NCI-H510A treated with DMSO at 0.1 percent for 48 hours (cell line): ENCODE measurements at regions not wholly inside any gene's neighbourhood (a gene's known extent, or its start where the extent isn't known, plus 50 kb on each side); places are given as distances from the start of the nearest gene placed in this dataset.

Source experiments
- DNase-seq: peaks from one replicate; lab custom pipeline; 2025; lab: John Stamatoyannopoulos, UW

DNA sequence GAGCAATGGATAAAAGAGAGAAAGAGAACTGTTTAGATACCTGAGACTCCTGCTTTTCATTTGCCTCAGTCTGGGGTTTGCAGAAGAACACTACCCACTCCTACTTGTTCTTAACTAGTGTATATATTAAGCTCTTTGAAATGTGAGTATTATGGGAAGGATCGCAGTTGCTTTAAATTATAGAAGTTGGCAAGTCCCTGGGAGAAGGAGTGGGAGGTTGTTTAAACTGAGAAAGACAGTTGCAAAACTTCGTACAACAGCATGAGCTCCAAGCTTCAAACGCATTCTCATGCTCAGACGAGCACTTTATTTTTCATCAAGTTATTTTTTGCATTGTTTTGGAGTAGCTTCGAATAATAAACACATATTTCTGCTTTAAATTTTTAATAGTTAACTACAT lies 88.1 kb upstream of the C1QTNF7 start:
- no peak for DNase-seq

DNA sequence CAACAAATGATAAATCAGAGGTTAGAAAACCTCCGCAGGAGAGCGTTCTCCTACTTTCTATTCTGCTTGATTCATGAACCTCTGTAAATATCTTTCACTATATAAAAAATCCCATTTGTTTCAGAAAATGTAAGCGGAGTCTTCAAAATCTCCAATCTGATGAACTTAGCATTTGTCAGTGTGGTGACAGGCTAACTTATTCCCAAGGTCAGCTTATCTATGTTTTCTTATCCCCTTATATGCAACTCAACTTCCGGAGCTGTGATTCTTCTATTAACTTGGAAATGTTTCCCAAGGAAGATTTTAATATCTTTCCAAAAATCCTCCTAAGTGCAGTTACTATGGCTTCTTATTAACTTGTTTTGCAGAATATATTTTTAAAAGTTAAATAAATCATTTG lies 87.5 kb upstream of the C1QTNF7 start:
- no peak for DNase-seq

DNA sequence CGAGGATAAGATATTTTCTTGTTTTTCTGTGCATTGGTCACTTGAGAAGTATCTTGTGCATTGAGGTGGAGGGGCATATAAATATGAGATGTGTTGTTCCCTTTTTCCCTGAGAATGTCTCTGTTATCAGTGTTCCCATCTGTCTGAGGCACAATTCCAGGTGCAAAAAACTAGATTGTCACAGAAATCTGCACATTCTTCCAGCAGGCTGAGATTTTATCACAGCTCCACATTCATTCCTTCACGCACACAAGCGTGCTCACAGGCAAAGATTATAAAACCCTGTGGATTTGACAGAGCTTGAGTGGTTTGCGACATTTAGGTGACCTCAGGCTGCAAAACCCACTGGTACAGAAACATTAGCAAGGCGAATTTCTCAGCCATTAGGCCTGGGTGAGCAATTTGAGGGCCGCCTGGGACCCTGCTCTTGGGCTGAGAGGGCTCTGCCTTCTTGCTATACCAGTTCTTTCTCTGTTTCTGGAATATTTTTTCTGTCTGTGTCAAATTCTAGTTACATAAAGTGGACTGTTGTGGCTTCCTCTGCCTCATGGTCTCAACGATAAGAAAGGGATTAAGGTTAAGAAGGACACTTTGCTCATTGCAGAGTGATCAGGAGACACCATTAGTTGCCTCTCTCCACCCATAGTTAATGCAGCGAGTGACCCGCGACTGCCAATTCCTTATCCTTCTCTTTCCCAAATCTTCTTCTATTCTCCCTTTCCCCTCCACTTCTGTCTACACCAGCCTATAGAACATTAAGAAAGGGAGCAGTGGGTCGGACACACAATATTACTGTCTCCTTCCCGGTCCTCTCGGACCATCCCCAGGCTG lies 86.7 kb upstream of the C1QTNF7 start:
- DNase-seq, result no peak

DNA sequence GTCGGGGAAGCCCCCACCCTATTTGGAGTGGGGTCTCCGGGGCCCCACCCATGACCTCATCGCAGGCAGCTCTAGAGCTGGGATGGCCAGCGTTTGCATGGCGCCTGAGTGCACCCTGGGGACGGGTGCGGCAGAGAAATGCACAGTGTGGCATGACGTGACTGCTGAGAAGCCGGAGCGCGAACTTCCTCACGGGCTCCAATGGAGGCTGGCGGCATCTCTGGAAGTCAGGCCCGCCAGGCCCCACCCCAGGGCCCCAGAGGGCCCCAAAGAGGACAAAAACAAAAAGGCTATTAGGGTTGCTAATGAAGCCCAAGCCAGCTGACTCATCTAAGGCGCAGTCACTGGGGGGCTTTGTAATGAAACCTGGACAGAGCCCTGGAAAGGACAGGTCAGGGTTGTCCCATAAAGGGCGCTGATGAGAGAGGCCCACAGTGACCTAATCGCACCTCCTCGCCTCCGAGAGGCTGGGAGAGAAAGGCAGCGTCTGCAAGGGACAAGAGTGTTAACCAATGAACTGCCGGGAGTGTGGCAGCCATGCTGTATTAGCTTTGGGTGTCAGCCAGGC lies 86.0 kb upstream of the C1QTNF7 start:
- no peak for DNase-seq

DNA sequence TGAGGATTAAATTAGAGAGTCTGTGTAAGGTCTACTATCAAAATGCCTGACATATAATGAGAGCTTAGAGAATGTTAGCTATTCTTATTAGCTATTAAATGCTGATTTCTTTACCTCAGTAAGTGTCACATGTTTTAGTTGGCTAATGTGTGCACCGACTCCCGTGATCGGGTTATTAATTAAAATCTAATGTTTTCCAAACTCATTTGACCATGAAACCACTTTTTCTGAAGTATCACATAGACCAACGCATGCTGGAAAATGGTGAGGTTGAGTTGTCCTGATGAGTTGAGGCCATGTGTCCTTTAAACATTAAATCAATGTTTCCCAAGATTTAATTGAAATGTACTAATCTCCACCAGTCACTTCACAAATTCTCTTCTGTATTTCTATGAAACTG lies 84.8 kb upstream of the C1QTNF7 start:
- DNase-seq, result no peak

DNA sequence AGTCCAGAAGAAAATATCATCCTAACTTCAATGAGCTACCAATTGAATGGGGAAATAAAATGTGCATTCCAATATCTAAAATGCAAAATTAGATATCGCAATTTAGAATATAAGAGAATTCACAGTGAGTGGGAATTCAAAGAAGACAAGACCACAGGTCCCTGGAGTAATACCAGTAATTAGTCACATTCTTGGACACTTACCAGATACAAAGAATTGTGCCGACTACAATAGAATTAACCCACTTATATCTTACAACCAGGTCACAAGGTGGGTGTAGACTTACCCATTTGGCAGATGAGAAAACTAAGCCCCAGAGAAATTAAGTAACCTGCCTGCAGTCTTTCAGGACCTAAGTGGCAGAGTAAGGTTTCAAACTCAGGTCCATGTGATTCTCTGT lies 84.3 kb upstream of the C1QTNF7 start:
- DNase-seq, result no peak

DNA sequence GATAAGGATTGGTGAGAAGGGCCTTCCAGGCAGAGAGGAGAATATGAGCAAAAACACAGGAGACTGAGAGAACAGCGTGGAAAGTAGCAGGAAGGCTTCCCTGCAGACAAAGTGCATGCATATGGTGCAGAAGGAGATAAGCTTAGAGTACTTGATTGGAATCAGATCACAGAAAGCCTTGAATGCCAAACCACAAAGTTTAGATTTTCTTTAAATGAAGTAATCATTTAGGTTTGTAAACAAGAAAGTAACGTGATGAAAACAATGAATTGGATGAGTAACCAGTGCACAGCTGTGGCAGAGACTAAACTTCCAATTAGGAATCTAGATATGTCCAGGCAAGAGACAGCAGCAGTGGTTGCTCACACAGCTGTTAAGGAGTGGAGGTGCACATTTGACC lies 83.8 kb upstream of the C1QTNF7 start:
- DNase-seq, result no peak

DNA sequence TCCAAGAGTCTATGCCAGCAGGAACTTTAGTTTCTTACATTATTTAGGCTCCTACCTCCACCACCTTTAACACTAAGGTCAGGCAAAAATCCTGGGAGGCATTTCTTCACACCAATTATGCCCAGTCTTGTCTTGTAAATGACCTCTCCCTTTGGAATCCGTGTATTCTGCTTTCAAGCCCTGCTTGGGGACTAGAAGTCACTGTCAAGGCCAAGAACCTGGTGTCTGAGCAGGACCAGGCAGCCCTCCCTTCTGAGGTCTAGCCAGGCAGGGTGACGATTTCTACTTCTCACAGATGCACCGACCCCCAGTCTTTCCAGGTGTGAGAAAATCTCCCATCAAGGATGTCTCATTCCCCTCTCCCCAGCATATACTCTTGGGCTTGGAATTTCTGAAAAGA lies 82.7 kb upstream of the C1QTNF7 start:
- no peak for DNase-seq

DNA sequence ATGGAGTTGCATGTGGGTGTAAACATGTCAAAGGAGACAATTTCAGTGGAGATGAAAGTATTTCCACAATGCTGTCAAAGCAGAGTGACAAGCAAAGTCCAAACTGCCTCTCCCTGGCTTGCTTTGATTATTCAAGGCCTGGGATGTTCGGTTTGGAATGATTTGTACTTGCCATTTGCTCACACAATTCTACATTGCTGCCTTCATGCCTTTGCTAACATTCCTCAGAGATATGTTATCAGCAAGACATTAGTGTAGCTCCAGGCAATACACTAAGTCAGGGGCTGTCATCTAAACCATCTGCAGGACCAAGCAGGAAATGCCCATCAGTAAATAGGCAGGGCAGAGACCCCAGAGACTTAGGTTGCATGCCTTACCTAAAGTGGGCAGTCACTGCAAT lies 79.6 kb upstream of the C1QTNF7 start:
- DNase-seq, result no peak

DNA sequence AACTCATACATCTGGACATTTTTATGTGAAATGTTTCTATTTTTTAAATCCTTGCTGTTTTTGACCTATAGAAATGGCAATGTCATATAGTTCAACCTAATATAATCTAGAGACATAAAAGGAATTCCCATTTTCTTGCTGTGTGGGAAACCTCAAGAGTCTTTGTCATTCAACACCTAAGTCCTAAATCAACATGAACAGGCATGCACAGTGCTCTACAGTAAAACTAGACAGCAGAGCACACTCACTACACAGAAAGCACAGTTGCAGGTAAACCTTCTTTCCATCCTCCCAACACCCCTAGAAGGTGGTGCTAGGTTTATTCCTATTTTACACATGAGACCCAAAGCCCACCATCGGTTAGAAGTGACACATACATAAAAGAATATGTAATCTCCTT lies 79.1 kb upstream of the C1QTNF7 start:
- no peak for DNase-seq

DNA sequence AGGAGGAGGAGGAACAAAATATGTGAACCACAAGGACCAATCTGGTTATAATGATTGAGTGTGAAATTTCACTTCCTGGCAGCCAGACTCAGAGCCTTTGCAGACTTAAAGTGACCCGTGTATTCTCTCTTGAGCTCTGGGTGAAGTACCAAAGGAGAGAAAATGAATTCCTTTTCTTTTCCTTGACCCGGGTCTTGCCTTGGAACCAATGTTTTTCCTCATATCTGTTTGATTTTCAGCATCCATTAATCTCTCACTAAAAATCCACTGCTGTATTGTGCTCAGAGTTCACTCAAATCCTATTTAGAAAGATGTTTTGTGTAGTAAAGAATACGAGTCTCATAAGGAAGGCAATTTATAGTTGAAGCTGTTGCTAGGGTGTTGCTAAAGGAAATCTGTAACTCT lies 78.3 kb upstream of the C1QTNF7 start:
- no peak for DNase-seq

DNA sequence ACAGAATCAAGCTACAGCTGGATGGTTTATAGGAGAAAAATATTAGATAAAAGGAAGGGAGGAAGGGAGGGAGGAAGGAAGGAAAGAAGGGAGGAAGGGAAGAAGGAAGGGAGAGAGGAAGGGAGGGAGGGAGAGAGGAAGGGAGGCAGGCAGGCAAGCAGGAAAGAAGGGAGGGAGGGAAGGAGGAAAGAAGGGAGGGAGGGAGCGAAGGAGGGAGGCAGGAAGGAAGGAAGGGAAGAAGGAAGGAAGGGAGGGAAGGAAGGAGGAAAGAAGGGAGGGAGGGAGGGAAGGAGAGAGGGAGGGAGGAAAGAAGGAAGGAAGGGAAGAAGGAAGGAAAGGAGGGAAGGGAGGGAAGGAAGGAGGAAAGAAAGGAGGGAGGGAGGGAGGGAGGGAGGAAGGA lies 77.9 kb upstream of the C1QTNF7 start:
- DNase-seq, result no peak

DNA sequence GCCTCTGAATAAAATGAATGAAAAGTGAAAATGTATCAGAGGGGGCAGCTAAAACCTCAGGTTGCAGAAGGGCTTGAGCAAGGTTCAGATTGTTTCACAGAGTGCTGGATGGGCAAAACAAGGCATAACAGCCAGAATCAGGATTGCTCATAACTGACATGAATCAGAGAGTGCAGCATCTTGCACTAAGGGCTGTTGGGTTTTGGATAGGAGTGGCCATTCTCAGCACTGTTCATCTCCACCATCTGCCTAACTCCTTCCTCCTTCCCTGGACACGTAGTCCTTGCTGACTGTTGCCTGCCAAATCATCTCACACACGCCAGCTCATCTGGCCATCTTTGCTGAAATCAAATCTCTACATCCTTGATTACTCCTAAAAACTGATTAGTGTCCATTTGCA lies 75.3 kb upstream of the C1QTNF7 start:
- DNase-seq, result no peak

DNA sequence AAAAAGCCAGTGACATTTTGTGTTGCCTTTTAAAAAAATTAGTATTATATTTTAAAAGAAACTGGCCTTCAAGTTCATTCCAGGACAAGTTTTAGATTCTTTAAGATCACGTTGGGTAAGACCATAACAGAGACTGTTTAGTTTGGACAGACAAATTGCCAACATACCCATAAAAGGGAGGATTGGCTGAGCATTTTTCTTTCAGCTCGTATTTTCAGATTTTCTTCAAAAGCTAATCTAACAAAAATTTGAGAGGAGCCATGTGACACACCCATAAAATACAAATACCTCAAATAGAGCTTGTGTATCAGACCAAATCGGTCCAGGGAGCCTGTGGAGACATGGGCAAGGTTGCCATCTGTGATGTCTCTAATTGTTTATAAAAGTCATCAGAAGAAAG lies 74.6 kb upstream of the C1QTNF7 start:
- DNase-seq, result no peak

DNA sequence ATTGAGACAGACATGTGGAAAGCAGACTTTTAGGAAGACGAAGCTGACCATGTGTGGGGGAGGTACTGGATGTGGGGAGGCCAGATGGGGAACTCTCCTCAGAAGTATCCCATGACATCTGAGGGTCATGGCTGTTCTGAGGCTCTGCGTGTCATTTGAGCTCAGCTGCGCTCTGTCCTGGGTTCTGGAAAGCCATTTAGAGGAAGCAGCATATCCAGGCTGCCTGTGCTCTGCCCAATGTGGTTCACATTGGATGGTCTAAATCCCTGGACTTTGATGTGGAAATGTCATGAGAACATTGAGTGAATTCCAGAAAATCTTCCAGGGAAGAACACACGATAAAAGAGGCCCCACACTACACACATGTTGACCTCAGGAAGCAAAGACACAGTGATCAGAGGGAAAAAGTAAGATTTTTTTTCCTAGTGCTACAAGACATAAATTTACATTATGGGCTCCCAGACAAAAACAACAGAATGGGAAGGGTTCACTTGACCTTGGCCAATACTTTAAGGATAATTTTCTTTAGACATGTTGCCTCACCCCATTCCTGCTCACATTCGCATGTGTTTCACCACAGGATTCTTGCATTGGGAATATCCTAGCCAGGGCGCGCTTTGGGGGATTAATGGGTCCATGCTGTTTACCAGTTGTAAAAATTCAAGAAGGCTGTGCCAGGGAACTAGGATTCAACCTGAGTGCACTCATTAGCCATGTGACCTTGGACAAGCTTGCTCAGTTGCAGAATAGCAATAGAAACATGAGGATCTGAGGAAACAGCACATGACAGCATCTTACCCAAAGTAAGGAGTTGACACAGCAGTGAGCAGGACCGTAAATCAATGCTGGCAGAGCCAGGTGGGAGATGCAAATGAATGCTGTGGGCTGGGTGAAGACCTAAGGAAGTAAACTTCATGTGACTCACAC lies 73.2 kb upstream of the C1QTNF7 start:
- no peak for DNase-seq

DNA sequence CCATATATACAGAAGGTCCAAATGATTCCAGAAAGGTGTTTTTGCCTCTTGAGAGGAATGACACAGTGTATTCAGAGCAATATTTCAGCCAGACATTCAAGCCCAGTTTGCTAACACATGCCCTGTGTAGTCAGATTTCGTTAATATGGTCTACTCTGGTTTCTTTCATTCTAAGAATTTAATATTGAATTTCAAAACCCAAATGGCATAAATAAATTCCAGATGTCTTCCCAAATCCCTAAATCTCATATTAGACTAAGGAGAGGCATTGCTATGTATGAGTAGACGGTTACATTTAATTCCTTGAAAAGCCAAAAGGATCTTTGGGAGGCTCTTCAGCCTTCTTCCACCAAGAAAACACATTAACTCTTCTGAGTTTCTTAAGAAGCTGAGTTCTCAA lies 66.3 kb upstream of the C1QTNF7 start:
- DNase-seq, result no peak

DNA sequence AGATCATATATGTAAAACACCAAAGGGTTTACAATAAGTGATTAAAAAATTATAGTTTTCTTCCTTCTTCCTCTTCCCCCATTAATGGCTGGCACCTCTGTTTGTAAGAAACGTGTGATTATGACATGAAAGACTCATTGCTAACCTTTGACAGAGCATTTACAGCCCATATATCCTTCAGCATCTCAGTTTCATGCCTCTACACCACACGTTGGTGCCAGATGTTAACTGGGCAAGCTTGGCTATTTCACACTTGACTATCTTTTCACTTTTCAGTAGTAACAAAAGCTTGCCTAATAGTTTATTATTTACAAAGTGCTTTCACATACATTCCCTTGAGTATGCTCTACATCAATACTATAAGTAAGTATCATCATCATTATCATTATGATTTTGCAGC lies 65.3 kb upstream of the C1QTNF7 start:
- no peak for DNase-seq

DNA sequence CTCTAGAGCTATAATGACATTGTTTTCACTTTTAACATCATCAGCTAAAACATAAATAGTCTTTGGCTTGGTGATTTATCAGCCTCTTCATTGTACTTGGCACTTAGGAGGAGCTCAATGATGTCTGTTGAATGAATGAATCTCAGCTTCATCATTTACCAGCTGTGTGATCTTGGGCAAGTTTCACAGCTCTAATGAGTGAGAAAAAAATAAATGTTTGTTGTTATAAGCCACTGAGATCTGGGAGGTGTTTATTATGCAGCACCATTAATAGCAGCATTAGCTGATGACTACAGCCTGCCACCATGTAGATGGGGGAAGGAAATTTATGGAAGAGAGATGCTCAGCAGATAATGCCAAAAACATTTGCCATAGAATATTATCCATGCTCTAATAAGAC lies 63.6 kb upstream of the C1QTNF7 start:
- DNase-seq, result no peak

DNA sequence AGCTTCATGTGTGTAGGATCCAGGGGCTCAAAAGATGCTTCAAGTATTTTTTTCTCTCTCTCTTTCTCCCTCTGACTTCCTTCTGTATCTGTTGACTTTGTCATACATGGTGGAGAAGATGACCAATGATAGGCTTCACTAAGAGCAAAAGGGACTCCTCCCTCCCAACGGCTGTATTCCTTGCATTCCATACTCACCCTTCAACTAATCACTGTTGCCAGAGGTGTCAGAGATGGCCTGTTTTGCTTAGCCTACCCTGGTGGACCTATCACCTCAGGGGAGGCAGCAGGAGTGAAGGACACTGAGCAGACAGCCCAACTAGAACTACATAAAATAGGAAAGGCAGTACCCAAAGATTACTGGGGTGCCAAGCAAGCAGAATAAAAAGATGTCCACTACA lies 62.2 kb upstream of the C1QTNF7 start:
- no peak for DNase-seq

DNA sequence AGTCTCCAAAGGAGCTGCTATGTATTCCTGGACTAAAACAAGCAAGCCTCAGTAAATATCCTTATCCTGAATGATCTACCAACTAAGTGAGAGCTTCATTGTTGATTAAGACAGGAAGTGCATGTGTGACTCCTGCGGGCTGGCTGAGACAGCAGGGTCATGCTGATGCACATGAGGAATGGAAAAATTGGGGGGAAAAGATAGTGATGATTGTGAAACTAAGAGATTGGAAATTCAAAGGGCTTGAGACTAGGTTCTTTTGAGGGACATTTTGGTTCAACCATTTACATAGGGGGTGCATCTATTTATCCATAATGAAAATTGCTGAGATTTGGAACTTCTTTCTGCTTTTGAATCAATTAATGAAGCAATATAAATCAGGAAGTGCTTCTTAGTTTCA lies 61.1 kb upstream of the C1QTNF7 start:
- no peak for DNase-seq

DNA sequence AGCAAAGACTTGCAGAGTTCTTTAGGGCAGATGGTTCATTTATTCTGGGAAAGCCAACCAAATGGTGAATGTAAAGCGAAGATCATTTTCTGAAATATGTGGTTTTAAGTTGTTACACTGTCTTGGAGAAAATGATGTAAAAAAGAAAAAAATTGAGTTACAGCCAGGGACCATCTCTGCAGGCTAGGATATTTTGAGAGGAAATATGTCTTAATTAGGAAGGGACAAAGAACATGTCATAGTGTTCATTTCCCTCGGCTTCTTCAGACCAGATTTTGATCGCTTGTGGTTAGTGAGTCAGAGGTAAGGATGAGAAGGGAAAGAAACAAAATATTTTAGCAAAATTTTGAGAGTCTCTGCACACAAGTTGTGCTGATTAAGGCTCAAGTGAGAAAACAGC lies 59.0 kb upstream of the C1QTNF7 start:
- DNase-seq, result no peak

DNA sequence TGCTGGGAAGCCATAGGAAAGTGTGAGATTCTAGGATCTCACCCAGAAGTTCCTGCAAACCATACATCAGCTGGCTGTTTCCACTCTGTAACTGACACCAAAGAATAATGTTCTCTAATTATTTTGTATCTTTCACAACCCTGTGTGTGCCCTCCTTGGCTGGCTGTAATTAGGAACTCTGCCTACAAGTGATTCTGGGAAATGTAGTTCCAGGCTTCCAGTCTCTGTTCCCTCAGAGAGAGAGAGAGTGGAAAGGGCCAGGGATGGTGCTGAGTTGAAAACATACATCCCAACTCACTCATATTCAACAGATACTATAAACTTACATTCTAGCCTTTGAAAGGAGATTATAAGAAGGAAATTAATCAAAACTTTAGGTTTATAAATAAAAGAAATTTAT lies 57.5 kb upstream of the C1QTNF7 start:
- DNase-seq, result no peak

DNA sequence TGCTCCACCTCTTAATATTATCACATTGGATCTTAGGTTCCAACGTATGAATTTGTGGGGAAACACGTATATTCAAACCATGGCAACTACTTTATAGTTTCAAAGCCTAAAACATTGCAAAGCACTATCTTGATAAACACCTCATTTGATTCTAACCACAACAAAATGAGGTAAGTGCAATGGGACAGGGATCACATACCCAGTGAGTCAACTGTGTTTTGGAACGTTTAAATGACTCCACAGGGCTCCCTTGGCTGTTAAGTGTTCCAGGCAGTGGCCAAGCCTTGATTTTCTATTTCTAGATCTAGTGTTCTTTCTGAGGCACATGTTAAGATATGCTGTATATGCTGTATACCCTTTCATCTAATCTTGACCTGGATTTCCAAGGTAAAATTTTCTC lies 54.5 kb upstream of the C1QTNF7 start:
- DNase-seq, result no peak
